ENCODE measurements at regions not wholly inside any gene's neighbourhood (a gene's known extent, or its start where the extent isn't known, plus 50 kb on each side); places are given as distances from the start of the nearest gene placed in this dataset.
"Not testable (repeated sequence)": the region's sequence is repeated elsewhere in the genome, so short reads cannot be mapped to it uniquely, and the experiment has no call there.

- no peak for DNase-seq
These were observed 93.9 kb upstream of the USP24 start for GRCh38 chr1:55309053-55309452.

GRCh38 chr1:55305735-55306134 is 90.6 kb upstream of the USP24 start:
- DNase-seq = no peak

- no peak for DNase-seq
These were observed 89.1 kb upstream of the USP24 start for GRCh38 chr1:55304229-55304740.

- no peak for DNase-seq
These were observed 87.8 kb upstream of the USP24 start for GRCh38 chr1:55302972-55303371.

- no peak for DNase-seq
These were observed 86.7 kb upstream of the USP24 start for GRCh38 chr1:55301912-55302311.

- DNase-seq = no peak
These were observed 85.8 kb upstream of the USP24 start for GRCh38 chr1:55300975-55301374.

GRCh38 chr1:55298167-55298894 is 83.2 kb upstream of the USP24 start:
- no peak for DNase-seq

- not testable (repeated sequence) for DNase-seq
These were observed 81.1 kb upstream of the USP24 start for GRCh38 chr1:55296247-55296646.

- DNase-seq = no peak
These were observed 74.5 kb upstream of the USP24 start for GRCh38 chr1:55289614-55290013.

- DNase-seq = no peak
These were observed 73.9 kb upstream of the USP24 start for GRCh38 chr1:55289042-55289441.

- DNase-seq = peak in 1 of 2 donors; percentile 34
These were observed 73.1 kb upstream of the USP24 start for GRCh38 chr1:55288245-55288644.

GRCh38 chr1:55287723-55288122 is 72.6 kb upstream of the USP24 start:
- DNase-seq = no peak

GRCh38 chr1:55286856-55287602 is 71.9 kb upstream of the USP24 start:
- no peak for DNase-seq

- no peak for DNase-seq
These were observed 70.7 kb upstream of the USP24 start for GRCh38 chr1:55285834-55286233.

- no peak for DNase-seq
These were observed 69.7 kb upstream of the USP24 start for GRCh38 chr1:55284856-55285255.

- no peak for DNase-seq
These were observed 66.9 kb upstream of the USP24 start for GRCh38 chr1:55282058-55282457.

GRCh38 chr1:55280731-55281130 is 65.6 kb upstream of the USP24 start:
- no peak for DNase-seq

GRCh38 chr1:55279627-55280026 is 64.5 kb upstream of the USP24 start:
- no peak for DNase-seq

GRCh38 chr1:55278378-55278777 is 63.2 kb upstream of the USP24 start:
- no peak for DNase-seq

GRCh38 chr1:55277377-55278130 is 62.4 kb upstream of the USP24 start:
- peak; percentile 77 to 80 for DNase-seq

GRCh38 chr1:55276671-55277376 is 61.7 kb upstream of the USP24 start:
- DNase-seq = no peak

GRCh38 chr1:55275941-55276341 is 60.8 kb upstream of the USP24 start:
- no peak for DNase-seq
